Fibroblast of pulmonary artery (primary cell): ENCODE measurements at regions not wholly inside any gene's neighbourhood (a gene's known extent, or its start where the extent isn't known, plus 50 kb on each side); places are given as distances from the start of the nearest gene placed in this dataset.
A peak's percentile ranks its signal among the peaks of the same experiment; 100 is the strongest.

Experiments used
- DNase-seq: peaks from one replicate; pipeline ENCODE4 v3.0.0-alpha.2; 2010; ENCODE audit warnings: low read depth
- H3K4me3 ChIP-seq: replicated peaks from 2 replicates; pipeline ENCODE4 v1.5.1; 2011; ENCODE audit warnings: low read depth, mild to moderate bottlenecking, control low read depth, low read length, moderate library complexity
- CTCF ChIP-seq: IDR thresholded peaks from 2 replicates; pipeline ENCODE4 v1.5.1; 2011; ENCODE audit warnings: mild to moderate bottlenecking, control low read depth, low read length, inconsistent platforms; ENCODE audit errors: missing control alignments

GRCh38 chr2:104650405-104650996, 203.4 kb upstream of the POU3F3 start:
- no peak for TF ChIP-seq CTCF
- no peak for DNase-seq
- no peak overlapping the region for H3K4me3 ChIP-seq

- peak; percentile 52 for DNase-seq
- no peak overlapping the region for H3K4me3 ChIP-seq
- no peak for TF ChIP-seq CTCF
These were observed 199.1 kb upstream of the POU3F3 start for GRCh38 chr2:104654811-104655210.

GRCh38 chr2:104656571-104657163, 197.2 kb upstream of the POU3F3 start:
- H3K4me3 ChIP-seq, result no peak overlapping the region
- DNase-seq, result no peak

GRCh38 chr2:104658144-104658835, 195.6 kb upstream of the POU3F3 start:
- no peak for DNase-seq
- no peak for TF ChIP-seq CTCF
- no peak overlapping the region for H3K4me3 ChIP-seq

More at GRCh38 chr2:104656571-104657163, 197.2 kb upstream of the POU3F3 start:
- no peak for TF ChIP-seq CTCF

GRCh38 chr2:104658904-104659591, 194.9 kb upstream of the POU3F3 start:
- no peak for TF ChIP-seq CTCF
- no peak for DNase-seq
- no peak overlapping the region for H3K4me3 ChIP-seq

GRCh38 chr2:104660991-104661390, 192.9 kb upstream of the POU3F3 start:
- H3K4me3 ChIP-seq, result no peak overlapping the region
- TF ChIP-seq CTCF, result no peak
- DNase-seq, result no peak
